NCI-H345 (cell line): ENCODE measurements at regions not wholly inside any gene's neighbourhood (a gene's known extent, or its start where the extent isn't known, plus 50 kb on each side); places are given as distances from the start of the nearest gene placed in this dataset.

Experiments used
- DNase-seq: peaks from one replicate; lab custom pipeline; 2025; lab: John Stamatoyannopoulos, UW

GRCh38 chr17:77602062-77602746 is 356.3 kb upstream of the TNRC6C start:
- DNase-seq = no peak

- DNase-seq = no peak
These were observed 355.4 kb upstream of the TNRC6C start for GRCh38 chr17:77602883-77603640.

- no peak for DNase-seq
These were observed 354.1 kb upstream of the TNRC6C start for GRCh38 chr17:77604301-77604972.

DNA sequence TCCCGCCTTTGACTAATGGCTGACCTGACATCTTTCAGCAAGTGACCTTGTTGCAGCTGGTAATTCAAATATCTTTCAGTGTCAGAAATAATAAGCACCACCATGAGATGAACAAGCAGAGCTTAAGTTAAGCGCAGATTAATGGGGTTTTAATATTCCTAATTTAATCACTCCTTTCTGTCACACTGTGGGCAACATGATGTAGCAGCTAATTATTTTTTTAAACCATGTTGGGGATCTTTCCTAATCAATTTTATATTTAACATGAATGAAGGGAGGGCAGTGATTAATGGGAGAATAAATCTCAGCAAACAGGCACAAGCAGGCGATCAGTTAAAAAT is 353.6 kb upstream of the TNRC6C start:
- no peak for DNase-seq

DNA sequence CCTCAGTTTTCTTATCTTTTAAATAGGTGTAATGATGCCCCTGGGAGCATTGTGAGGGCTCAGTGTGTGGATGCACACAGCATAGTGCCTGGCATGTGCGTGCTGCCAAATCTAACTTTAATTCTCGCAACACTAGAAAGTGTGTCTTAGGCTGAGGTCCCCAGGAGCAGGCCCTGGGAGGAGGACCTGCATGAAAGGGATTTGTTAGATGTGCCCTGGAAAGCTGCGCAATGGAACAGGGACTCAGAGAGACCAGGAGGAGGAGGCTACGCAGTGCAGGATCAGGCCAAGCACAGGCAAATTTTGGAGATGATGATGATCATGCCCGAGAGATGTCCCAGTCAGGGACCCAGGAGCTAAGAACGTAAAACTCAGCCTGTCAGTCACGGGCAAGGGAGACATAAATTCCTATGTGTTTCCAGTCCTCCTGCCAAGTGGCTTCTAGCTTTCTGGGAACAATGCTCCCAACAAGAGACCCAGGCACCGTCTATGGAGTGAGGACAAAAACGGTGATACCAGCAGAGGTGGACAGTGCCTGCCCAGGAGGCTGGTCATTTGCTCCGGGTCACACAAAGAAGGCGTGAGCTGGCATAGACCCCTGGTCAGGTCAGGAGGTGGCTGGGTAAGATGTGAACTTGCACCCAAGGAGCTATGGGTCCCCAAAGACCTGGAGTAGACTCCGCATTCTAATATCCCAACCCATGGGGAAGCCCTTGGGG is 352.2 kb upstream of the TNRC6C start:
- no peak for DNase-seq

- no peak for DNase-seq
These were observed 351.7 kb upstream of the TNRC6C start for GRCh38 chr17:77606865-77607210.

GRCh38 chr17:77607606-77608005 is 350.9 kb upstream of the TNRC6C start:
- DNase-seq = no peak

GRCh38 chr17:77608431-77608830 is 350.1 kb upstream of the TNRC6C start:
- no peak for DNase-seq

- DNase-seq = no peak
These were observed 348.7 kb upstream of the TNRC6C start for GRCh38 chr17:77609553-77610517.

DNA sequence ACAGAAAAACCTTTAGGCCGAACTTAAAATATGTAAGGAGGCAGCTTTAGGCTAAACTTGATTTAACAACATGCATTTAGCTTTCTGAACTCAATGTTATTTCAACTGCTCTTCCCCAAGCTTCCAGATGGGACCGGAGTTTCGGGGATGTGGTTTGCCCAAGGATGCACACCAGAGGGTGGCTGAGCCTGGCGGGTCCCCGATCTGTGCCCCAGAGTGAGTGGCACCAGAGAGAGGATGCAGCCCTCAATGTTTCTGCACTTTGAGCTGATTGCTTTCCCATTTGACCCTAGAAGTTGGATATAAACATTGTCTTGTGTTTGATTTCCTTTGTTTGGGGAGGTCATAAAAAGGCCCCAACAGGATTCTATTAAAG is 348.0 kb upstream of the TNRC6C start:
- DNase-seq = no peak

- DNase-seq = no peak
These were observed 347.5 kb upstream of the TNRC6C start for GRCh38 chr17:77610972-77611521.

- no peak for DNase-seq
These were observed 346.6 kb upstream of the TNRC6C start for GRCh38 chr17:77611791-77612502.

DNA sequence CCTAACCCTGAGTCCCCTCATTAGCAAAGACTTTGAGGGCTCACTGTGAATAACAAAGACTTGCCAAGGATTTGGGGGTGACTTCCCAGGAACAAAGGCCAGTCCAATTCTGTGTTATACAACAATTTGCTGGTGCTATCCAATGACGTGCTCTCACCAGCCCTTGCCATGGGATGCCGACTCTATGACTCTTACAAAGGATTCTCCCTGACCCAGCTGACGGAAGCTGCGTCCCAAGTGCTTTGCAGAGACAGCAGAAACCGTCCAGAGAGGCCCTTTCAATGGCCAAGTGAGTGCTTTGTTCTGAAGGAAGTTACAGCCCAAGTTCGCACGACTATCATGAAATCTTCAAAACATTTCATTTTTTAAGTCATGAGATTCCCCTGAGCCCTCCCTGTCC is 345.3 kb upstream of the TNRC6C start:
- DNase-seq = no peak

DNA sequence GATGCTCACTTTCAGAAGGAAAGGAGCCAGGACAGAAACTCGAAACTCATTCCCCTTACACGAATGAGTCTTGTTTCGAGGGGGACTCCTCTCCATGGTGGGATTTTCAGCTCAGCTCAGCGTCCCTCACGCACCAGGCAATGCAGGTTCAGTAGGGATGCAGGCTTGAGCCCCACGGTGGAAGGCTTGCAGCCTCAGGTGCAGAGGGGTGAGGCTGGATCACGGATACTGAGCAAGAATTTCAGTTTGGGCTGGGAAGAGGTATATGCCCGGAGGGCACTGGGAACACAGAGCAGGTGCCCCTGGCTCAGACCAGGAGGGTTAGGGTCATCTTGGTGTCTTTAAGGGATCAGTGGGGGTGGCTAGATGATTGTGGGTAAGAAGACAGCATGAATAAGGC is 344.9 kb upstream of the TNRC6C start:
- DNase-seq = no peak

DNA sequence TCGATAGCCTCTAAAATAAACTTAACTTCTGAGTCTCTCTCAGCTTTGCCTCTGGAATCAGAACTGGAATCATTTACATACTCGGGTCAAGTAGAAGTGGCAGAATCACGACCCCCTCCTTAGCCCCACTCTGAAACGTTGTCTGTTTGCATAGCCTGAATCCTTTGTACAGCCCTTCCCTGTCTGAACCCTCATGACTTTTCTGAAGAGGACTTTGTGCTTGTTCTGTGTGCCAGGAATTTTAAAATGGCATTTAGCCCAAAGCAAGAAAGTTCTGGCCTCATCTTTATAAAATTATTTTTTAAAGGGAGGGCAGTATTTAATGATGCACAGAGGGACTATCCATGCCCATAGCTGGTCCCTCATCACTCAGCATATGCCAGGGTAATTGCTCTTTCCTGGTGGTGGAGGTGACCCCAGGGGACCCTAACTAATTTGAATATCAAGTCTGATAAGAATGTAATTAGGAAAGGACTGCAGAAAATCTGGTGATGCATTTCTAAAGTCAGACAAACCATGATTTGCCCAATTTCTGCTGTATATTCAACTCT is 342.7 kb upstream of the TNRC6C start:
- no peak for DNase-seq

DNA sequence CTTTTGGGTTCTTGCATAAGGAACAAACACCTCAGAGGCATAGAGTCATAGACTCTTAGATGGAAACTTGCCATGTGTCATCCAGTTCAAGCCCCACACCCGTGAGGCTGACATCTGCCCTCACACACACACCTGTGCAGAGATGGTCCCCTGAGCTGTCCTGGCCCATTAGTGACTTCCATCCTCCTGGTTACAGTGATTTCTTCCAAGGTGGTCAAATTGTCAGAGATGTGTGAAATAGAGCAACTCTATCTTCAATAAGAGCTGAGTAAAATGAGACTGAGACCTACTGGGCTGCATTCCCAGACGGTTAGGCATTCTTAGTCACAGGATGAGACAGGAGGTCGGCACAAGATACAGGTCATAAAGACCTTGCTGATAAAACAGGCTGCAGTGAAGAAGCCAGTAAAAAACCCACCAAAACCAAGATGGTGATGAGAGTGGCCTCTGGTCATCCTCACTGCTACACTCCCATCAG is 342.2 kb upstream of the TNRC6C start:
- DNase-seq = no peak

- no peak for DNase-seq
These were observed 341.0 kb upstream of the TNRC6C start for GRCh38 chr17:77617516-77617915.

DNA sequence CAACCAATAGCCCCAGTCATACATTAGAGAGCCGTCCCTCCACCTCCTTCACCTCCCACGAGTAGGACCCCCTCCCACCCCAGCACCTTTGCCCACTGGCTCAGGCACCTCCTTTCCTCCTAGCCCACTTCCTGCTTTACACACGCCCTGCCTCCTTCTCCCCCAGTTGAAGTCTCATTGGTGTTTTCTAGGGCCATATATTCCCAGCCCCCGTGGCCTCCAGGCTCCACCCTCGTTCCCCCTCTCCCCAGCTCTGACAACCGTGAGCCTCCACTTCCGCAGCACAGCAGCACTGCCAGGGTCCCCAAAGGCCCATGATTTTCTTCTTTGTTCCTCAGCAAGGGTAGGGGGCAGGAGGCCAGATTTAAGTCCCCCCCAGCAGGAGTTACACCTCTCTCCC is 340.3 kb upstream of the TNRC6C start:
- no peak for DNase-seq

DNA sequence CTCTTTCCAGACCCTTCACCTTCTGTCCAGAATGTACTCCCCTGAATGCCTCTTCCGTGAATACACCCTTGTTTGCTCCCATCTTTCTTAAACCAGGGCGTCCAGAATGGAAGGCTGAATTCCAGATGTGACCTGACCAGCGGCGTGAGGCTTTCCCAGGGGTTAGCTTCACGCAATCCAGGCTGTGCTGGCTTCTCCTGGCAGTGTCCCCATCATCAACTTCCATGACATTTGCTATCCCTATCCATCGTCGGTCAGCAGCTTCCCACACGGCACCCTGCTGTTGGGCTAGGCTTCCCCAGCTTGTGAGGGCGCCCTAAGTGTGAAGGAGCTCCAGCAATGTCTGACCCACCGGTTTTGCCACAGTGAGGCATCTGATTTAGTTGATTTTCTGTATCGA is 339.8 kb upstream of the TNRC6C start:
- no peak for DNase-seq

- DNase-seq = no peak
These were observed 339.2 kb upstream of the TNRC6C start for GRCh38 chr17:77619326-77619725.
